OCI-LY7 (cell line): ENCODE measurements at regions not wholly inside any gene's neighbourhood (a gene's known extent, or its start where the extent isn't known, plus 50 kb on each side); places are given as distances from the start of the nearest gene placed in this dataset.

Experiments
- BruUV-seq: library from RNA; stranded (reverse); fragments of 400-500 nt; replicated peaks from 2 replicates; lab custom pipeline; 2021; lab: Mats Ljungman, UMichigan
- CTCF ChIA-PET: fragments of 300-600 bp; sonication (Branson Sonifier 250); formaldehyde crosslinking; loops from one replicate; lab custom pipeline; 2022; ENCODE audit warnings: antibody characterized with exemption; ENCODE audit not compliant: unreplicated experiment; lab: Charles Lee
- POLR2A ChIA-PET: fragments of 300-600 bp; sonication (Branson Sonifier 250); formaldehyde crosslinking; loops from one replicate; lab custom pipeline; 2022; ENCODE audit warnings: antibody characterized with exemption; lab: Charles Lee
- DNase-seq: peaks from one replicate; pipeline ENCODE4 v3.0.0-alpha.2; 2015; ENCODE audit warnings: low spot score
- H2AFZ ChIP-seq: fragments of 200-600 bp; sonication (generic), shearing (Covaris generic); 2 replicates; pipeline ENCODE4 v1.6.1; 2014; ENCODE audit warnings: mild to moderate bottlenecking, antibody characterized with exemption, low read length, moderate library complexity
- H3K27ac ChIP-seq: fragments of 200-600 bp; sonication (generic); 2 replicates; pipeline ENCODE4 v1.5.1; 2014; ENCODE audit warnings: mixed run types, low read depth, mild to moderate bottlenecking, moderate library complexity, low read length, inconsistent platforms; ENCODE audit not compliant: poor library complexity, severe bottlenecking
- H3K36me3 ChIP-seq: fragments of 200-600 bp; sonication (generic); 2 replicates; pipeline ENCODE4 v1.6.1; 2014; ENCODE audit warnings: mild to moderate bottlenecking, antibody characterized with exemption, low read length, moderate library complexity, mixed read lengths; ENCODE audit not compliant: insufficient read depth
- H3K4me1 ChIP-seq: fragments of 200-600 bp; sonication (generic); 2 replicates; pipeline ENCODE4 v1.5.1; 2014; ENCODE audit warnings: mild to moderate bottlenecking, low read length; ENCODE audit not compliant: insufficient read depth, poor library complexity, severe bottlenecking
- H3K4me2 ChIP-seq: fragments of 200-600 bp; sonication (generic); 2 replicates; pipeline ENCODE4 v1.6.1; 2014; ENCODE audit warnings: mild to moderate bottlenecking, low read length
- H3K4me3 ChIP-seq: fragments of 200-600 bp; sonication (generic); 2 replicates; pipeline ENCODE4 v1.5.1; 2014; ENCODE audit warnings: mild to moderate bottlenecking, low read depth, low read length; ENCODE audit not compliant: poor library complexity, severe bottlenecking
- H3K79me2 ChIP-seq: fragments of 200-600 bp; sonication (generic); 2 replicates; pipeline ENCODE4 v1.6.1; 2016; ENCODE audit warnings: low read depth, mild to moderate bottlenecking, low read length, moderate library complexity, mixed read lengths; ENCODE audit not compliant: insufficient read depth
- H3K9me2 ChIP-seq: fragments of 200-600 bp; sonication (generic); 2 replicates; pipeline ENCODE4 v1.6.1; 2016; ENCODE audit warnings: mild to moderate bottlenecking, low read length, mixed read lengths; ENCODE audit not compliant: insufficient read depth
- H3K9me3 ChIP-seq: fragments of 200-600 bp; sonication (generic); 2 replicates; pipeline ENCODE4 v1.6.1; 2014; ENCODE audit warnings: mild to moderate bottlenecking, mixed run types, low read length, mixed read lengths
- H4K20me1 ChIP-seq: fragments of 200-600 bp; sonication (generic); 2 replicates; pipeline ENCODE4 v1.6.1; 2014; ENCODE audit warnings: mild to moderate bottlenecking, antibody characterized with exemption, low read length, moderate library complexity, mixed read lengths; ENCODE audit not compliant: insufficient read depth
- CTCF ChIP-seq: fragments of 200-600 bp; sonication (generic); conservative IDR thresholded peaks from 2 replicates; pipeline ENCODE4 v1.5.1; 2014; ENCODE audit warnings: mild to moderate bottlenecking, antibody characterized with exemption, low read length, moderate library complexity, mixed read lengths
- EZH2phosphoT487 ChIP-seq: fragments of 200-600 bp; sonication (generic); IDR thresholded peaks from 2 replicates; pipeline ENCODE4 v1.6.1; 2018; ENCODE audit warnings: low read depth, borderline replicate concordance, mild to moderate bottlenecking, mixed run types, antibody characterized with exemption, low read length, moderate library complexity, mixed read lengths
- intact Hi-C: fragments of 100-400 bp; cut with micrococcal nuclease; formaldehyde crosslinking; loops from one replicate; pipeline ENCODE4 v1.10.0; 2022; ENCODE audit not compliant: unreplicated experiment

GRCh38 chr21:22231013-22231412, 1232.8 kb downstream of the NCAM2 start:
- Histone ChIP-seq H3K4me3 (no peak overlapping the region), H3K27ac (no peak overlapping the region), H3K79me2 (no peaks in the 10 kb centered on the region), H2AFZ (no peak overlapping the region), H3K36me3 (no peaks in the 10 kb centered on the region), H3K4me2 (no peak overlapping the region), H3K9me2 (no peaks in the 10 kb centered on the region), H4K20me1 (no peaks in the 10 kb centered on the region), H3K9me3 (peaks cover 17% of the 10 kb centered on the region; the same call in 1 of the 2 replicates), H3K4me1 (no peaks in the 10 kb centered on the region)
- TF ChIP-seq CTCF (no peak), EZH2phosphoT487 (no peak)
- ChIA-PET CTCF (no interaction called here), POLR2A (no interaction called here)
- BruUV-seq = no TSS peak
- intact Hi-C loops = no loop called here
- no peak for DNase-seq

- no peaks in the 10 kb centered on the region for H3K4me1 ChIP-seq
- intact Hi-C loops = no loop called here
- peaks cover 4% of the 10 kb centered on the region; the same call in 1 of the 2 replicates for H3K9me3 ChIP-seq
- no TSS peak for BruUV-seq
- TF ChIP-seq CTCF (no peak), EZH2phosphoT487 (no peak)
- no peak overlapping the region for H3K27ac ChIP-seq
- no peaks in the 10 kb centered on the region for H3K9me2 ChIP-seq
- no peaks in the 10 kb centered on the region for H3K79me2 ChIP-seq
- ChIA-PET CTCF (no interaction called here), POLR2A (no interaction called here)
- no peaks in the 10 kb centered on the region for H3K36me3 ChIP-seq
- H3K4me2 ChIP-seq = no peak overlapping the region
- no peak overlapping the region for H2AFZ ChIP-seq
- no peak for DNase-seq
- no peak overlapping the region for H3K4me3 ChIP-seq
- no peaks in the 10 kb centered on the region for H4K20me1 ChIP-seq
These were observed 1237.8 kb downstream of the NCAM2 start for GRCh38 chr21:22235866-22236590.

GRCh38 chr21:22244516-22244915, 1246.3 kb downstream of the NCAM2 start:
- no peak overlapping the region for H2AFZ ChIP-seq
- TF ChIP-seq CTCF (no peak), EZH2phosphoT487 (no peak)
- H3K9me3 ChIP-seq = peaks cover 30% of the 10 kb centered on the region; the same call in 1 of the 2 replicates
- no peak overlapping the region for H3K4me3 ChIP-seq
- H3K36me3 ChIP-seq = no peaks in the 10 kb centered on the region
- no peaks in the 10 kb centered on the region for H3K79me2 ChIP-seq
- no peaks in the 10 kb centered on the region for H3K9me2 ChIP-seq
- ChIA-PET POLR2A (no interaction called here), CTCF (no interaction called here)
- no peak for DNase-seq
- H3K27ac ChIP-seq = no peak overlapping the region
- no peaks in the 10 kb centered on the region for H4K20me1 ChIP-seq
- BruUV-seq = no TSS peak
- H3K4me1 ChIP-seq = no peaks in the 10 kb centered on the region
- H3K4me2 ChIP-seq = no peak overlapping the region
- intact Hi-C loops = no loop called here
